GM18519 (cell line): ENCODE measurements at regions not wholly inside any gene's neighbourhood (a gene's known extent, or its start where the extent isn't known, plus 50 kb on each side); places are given as distances from the start of the nearest gene placed in this dataset.

ENCODE experiments used
- ATAC-seq: cut with Tn5 transposase; IDR thresholded peaks from one replicate; pipeline ENCODE4 v1.9.1; 2021; ENCODE audit warnings: mild to moderate bottlenecking, moderate library complexity; ENCODE audit not compliant: unreplicated experiment, low FRiP score

DNA sequence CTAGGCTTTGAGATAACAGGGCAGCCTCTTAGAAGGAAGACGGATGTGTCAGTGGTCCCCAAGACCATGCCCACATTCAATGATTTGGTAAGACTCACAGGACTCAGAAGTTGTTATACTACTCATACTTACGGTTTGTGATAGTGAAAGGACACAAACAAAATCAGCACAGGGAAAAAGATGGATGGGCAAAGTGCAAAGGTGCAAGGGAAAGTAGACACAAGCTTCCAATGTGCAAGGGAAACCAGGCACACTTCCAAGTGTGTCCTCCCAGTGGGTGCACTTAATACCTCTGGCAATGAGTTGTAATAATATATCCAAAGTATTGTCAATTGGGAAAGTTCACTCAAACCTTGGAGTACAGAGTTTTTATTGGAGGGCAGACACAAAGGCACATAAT lies 53.8 kb upstream of the VCX start:
- no peak for ATAC-seq

DNA sequence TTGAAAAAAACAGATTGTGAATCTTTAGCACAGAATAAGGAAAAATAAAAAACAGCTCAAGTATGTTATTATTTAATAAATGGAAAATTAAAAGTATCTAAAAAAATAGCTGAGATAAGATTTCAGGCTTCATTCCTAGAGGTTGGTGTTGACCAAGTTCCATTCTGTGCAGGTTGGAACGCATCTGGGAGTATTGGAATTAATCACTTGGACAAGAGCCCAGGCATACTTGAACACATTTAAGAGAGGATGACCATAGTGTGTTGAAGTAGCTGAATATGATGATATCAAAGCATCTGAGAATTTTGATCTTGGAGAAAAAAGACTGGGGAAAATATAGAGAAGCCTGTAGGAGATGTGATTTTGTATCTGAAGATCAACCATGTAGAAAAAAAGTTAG lies 54.6 kb upstream of the VCX start:
- no peak for ATAC-seq

DNA sequence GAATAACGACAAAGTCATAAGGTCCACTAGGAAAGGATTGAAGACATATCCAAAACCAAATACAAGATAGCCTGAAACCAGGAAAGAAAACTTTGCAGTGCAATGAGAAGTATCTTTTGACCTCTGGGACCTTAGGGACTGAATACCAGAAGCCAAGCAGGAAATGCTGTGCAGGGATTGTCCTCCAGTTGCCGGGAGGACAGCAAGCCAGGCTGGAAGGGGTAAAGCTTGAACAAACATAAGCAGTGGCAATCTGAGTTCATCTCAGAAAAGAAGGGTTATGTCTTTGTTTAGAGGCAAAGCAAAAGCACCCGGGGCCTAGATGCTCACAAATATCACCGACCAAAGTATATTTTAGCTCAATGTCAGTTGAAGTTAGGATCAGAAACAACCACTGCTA lies 55.3 kb upstream of the VCX start:
- no peak for ATAC-seq

DNA sequence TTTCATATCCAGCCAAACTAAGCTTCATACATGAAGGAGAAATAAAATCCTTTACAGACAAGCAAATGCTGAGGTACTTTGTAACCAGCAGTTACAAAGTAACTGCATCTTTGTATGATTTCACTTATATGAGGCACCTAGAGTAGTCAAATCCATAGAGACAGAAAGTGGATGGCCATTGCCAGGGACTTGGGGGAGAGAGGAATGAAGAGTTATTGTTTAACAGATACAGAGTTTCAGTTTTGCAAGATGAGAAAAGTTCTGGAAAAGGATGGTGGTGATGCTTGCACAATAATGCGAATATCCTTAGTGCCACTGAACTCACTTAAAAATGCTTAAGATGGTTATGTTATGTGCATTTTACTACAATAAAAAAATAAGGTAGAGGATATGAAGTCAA lies 58.4 kb upstream of the VCX start:
- no peak for ATAC-seq

DNA sequence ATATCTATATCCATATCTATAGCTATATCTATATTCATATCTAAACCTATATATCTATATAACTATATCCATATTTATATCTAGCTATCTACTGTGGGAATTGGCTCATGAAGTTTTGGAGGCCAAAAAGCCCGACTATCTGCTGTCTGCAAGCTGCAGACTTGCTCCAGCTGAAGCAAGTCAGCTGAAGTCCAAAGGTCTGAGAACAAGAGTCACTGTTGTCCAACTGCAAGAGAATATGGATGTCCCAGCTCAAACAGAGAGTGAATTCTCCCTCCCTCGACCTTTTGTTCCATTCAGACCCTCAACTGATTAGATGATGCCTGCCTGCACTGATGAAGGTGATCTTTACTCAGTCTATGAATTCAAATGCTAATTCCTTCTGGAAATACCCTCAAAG lies 63.3 kb upstream of the VCX start:
- no peak for ATAC-seq

DNA sequence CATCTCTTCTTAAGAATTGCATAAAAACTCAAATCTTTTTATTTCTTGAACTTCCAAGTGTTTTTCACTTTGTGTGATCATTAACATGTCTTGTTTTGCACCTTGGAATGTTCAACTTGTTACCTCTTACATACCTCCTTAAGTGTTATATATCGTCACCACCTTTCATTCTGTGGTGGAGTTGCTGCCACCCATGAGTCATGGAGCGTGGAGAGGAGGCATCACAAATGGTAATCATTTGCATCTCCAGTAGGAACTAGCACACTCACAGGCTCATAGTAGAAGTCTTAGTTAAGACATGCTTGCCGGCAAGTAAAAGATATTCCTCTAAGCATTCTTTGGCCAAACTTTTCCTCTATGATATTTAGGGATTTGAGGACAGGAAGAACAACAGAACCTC lies 67.0 kb upstream of the VCX start:
- no peak for ATAC-seq

DNA sequence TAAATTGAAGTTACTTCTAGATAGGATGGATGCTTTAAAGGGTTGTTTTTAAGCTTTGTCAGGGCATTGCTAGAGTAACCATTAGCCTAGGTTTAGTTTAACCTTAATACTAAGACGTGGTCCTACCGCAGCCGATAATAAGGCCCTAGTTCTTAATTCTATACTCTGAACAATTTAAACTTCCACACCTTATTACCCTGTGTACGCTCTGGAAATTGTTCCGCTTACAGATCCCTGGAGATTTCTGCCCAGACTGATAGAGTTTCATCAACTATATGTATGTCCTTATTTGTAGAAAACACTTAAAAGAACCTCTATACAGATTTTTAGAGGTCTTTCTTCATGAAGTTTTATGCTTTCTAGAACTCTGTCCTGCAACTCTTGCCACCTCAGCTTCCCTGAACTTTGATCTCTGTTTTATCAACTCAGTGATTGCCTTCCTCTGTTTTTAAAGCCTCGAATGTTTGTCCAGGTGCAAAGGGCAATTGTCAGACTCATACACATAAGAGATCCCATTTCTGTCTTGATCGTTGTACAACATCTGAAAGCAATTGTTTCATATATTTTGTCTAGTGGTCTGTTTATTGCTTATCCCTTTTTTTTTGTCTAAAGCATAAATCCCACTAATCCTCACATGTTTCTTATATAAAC lies 71.1 kb upstream of the VCX start:
- ATAC-seq: no peak

DNA sequence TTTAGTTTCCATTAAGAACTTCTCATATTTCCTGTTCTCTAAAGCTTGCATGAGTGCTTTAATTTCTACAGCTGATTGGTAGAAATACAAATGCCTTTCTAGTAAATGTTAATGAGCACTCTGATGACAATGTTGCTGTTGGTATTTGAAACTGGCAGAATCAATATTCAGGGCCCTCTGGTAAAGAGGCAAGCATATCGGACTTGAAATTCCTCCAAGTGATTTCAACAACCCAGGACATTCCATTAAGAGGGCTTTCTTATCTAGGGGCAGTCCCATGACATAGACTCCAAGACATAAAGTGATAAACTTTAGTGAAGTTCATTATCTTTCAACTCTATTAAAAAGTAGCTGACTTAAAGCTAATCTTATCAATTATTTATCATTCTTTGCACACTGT lies 83.1 kb upstream of the VCX start:
- ATAC-seq: no peak

DNA sequence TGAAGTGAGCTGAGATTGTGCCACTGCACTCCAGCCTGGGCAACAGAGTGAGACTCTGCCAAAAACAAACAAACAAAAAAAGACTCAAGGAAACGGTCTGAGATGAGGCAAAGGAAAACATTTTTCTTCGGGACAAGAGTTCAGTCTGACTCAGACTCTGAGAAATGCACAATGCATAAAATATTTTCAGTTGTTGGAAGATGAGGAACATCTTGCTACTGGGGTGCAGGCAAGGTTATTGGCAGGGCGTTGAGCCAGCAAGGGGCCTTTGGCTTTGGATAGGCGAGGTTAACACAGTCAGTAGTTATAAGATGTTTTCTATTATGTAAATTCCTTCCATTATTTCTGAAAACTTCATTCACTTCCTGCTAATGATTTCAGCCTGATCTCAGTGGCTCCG lies 96.1 kb upstream of the VCX start:
- no peak for ATAC-seq

DNA sequence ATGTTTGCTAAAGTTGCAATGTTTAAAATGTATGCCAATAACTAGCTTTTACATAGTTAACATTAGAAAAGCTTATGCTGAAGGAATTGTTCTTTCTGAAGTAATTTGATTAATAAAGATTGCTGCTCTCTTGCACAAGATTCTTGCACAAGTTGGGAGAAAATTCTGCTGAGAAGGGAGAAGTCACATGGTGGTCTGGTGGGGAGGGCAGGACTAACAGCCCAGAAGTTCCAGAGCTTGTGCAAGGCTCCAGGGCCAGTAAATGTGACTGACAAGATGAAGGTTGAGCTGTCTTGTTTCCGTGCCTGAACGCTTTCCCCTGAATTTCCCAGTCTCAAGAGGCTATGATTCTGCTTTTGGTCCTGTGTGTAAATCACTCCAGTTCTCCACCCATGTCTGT lies 112.9 kb upstream of the VCX start:
- ATAC-seq: no peak

DNA sequence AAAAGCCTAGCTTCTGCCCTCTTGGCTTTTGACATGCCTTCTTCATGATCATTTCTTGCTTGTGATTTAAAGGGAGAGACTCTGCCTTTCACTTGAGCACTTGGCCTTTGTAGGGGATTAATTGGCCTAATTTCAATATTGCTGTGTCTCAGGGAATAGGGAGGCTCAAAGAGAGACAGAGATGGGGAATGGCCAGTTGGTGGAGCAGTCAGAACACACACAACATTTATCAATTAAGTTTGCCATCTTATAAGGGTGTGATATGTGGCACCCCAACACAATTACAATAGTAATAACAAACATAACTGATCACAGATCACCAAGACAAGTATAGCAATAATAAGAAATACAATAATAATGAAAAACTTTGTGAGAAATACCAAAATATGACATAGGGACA lies 122.5 kb upstream of the VCX start:
- ATAC-seq: no peak

DNA sequence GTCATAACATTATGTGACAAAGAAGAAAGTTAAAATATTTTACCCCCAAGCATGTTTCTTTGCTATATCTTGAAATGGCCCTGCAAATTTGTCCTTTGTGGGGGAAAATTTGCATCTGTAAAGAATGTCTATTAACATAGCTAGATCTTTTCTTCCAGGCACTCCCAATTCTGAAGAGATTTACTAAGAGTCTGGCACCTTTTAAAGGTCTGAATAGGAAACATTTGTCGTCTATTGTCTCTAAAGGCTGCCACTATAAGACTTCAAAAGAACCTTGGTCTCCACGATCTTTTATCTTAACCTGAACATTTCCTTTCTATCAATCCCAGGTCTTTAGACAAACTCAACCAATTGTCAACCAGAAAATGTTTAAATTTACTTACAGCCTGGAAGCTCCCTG lies 128.6 kb upstream of the VCX start:
- no peak for ATAC-seq

DNA sequence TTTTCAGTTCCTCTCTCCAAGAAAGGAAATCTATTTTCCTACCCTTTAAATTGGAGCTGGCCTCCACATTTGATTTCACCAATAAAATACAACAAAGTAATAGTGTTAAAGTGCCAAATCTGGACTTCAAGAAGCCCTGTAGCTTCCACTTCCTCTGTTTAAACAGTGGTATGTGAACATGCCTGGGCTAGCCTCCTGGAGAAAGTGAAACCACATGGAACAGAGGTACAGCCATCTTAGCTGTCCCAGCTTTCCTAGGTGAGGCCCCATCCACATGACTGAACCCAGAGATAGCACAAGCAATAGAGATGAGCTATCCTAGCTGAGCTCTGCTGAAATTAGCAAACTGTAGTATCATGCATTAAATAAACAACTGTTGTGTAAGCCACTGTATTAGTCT lies 131.8 kb upstream of the VCX start:
- ATAC-seq: no peak

DNA sequence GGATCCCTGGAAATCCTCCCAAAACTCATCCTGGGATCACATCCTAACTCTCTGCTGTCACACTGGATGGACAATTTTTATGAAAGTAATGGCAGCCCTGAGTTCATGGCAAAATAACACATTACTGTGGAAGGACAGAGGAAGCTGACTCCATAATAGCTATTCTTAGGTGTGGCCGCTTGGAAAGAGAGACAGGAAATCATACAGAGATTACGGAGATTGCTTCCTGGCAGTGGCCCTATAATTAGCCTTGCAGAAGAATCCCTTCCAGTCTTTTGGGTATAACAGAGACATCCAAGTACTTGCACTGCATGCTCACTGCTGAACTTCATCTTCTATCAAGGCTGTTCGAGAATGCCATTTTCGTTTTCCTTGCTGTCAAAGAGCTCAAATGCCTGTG lies 133.1 kb upstream of the VCX start:
- no peak for ATAC-seq

DNA sequence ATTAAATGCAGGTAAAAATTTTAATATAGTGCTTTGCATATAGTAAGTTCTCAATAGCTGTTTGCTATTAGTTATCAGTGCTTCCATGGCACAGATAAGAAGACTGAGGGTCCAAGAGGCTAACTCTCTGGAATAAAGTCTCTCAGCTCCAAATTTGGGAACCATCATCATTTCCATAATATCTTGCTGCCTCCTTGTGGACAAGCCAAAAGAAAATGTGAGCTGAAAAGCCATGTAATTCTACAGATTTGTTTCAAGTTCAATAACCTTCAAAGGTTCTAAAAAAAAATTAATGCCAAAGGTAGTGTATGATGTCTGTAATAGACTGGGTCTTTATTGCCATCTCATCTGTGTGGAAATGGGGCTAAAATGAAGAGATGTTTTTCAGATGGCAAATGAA lies 136.9 kb upstream of the VCX start:
- ATAC-seq: no peak

DNA sequence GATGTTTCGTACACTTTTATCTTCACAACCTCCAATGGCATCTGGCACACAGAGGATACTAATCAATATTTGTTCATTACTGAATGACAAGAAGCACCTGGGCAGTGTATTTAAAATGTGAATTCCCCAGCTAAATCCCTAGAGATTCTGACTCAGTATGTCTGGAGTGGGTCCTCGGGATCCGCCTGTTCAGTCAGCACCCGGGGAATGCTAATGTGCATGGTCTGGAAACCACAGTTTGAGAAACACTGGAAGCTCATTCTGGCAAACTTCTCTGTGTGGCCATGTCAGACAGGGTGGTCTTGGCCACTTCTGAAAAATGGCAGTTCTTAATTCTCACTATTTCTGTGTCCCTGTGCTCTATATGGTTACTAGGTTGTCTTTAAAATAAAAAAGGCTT lies 138.8 kb upstream of the VCX start:
- ATAC-seq: no peak

DNA sequence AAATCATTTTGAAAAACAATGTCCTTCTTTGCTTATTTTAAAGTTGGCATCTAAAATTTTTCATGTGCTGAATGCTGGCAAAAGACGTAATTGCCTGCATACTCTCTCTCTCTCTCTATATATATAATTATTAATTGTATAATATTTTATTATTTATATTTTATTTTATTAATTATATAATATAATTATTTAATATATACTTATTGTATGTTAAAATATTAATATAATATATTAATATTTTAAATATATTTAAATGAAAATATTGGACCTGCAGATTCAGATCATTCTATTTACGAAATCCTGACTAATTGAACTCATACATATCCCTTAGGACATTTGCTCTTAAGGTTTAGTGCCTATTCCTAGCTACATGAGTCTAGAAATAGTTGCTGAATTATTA lies 144.7 kb upstream of the VCX start:
- no peak for ATAC-seq

DNA sequence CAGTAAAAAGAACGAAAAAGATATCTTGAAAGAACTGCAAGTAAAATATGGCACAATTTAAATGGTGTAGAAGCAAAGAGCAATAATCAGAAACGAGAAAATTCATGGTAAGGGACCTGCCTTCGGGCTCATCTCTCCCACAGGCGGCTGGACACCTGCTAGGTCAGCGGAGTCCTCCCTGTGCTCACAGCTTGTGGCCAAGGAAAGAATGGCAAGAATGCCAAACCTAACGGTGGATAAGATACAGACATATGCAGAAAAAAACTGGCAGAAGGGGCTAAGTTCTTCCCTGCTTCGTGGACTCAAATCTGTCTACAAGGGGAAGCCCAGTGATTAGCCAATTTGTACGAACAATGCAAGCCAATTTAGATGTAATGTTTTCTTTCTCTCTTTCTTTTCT lies 152.1 kb upstream of the VCX start:
- no peak for ATAC-seq

DNA sequence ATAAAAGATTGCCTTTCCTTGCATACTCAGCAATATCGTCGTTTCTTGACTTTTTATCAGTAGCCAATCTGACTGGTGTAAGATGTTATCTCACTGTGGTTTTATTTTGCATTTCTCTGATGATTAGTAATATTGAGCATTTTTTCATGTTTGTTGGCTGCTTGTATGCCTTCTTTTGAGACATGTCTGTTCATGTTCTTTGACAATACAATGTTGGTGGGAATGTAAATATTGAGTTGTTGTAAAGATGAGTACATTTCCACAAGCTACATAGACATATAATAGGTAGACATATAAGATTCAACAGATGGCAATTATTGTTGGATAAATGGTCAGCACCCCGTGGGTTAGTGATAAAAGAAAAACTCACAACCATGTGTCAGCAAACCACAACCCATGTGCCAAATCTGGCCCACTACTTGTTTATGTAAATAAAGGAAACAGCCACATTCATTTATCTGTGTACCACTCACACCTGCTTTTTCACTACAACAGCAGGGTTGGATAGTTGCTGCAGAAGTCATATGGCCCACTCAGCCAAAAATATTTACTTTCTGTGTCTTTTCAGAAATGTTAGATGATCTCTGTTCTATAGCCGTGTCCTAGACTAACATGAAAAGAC lies 153.1 kb upstream of the VCX start:
- ATAC-seq: no peak

DNA sequence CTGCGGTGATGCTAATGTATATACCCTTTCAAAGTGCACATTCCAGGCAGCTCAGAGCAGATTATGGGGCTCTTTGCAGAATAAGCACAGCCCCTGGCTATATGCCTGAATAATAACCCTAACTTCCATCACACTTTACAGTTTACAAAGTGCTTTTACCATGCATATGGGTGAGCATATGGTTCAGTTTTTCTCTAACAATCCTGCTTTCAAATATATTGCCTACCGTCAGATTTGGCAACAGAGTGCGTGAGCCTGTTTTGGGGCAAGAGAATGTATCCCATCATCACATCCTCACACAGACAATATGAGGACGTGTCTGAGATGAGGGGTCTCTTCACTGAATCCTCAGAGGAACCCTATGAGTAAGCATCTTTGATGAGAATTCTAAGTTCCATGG lies 162.8 kb upstream of the VCX start:
- ATAC-seq: no peak

DNA sequence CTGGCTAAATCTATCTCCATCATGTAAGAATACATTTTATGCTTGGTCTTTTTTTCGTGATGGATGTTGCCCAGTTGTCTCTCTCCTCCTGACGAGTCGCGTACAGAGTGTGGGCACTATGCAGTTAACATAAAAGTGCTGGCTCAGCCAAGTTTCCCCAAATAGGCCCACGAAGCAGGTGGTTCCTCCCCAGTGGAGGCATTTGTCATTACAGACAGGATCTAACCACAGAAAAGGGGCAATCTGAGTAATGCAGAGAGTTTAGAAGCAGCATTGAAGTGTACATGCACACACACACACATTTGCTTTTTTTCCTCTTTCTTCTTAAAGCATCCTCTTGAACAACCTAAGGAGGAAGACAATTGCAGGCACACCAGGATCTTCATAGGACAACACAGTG lies 188.7 kb upstream of the VCX start:
- no peak for ATAC-seq

DNA sequence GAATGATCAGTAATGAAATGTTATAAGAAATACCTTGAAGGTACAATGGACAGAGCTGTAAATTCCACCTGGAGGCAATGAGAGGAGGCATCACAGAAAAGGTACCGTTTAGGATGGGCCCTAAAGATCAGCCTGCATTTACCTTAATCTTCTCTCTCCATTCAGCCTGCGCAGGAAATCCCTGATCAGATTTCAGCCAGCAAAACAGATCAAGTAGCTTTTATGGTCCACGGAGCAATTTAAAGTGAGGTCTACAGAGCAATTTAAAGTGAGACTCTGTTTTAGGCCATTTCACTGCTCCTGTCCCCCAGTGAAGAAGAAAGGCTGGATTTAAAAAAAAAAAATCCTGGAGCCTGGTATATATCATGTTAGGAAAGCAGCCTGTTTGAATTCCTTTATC lies 195.1 kb upstream of the VCX start:
- ATAC-seq: no peak

DNA sequence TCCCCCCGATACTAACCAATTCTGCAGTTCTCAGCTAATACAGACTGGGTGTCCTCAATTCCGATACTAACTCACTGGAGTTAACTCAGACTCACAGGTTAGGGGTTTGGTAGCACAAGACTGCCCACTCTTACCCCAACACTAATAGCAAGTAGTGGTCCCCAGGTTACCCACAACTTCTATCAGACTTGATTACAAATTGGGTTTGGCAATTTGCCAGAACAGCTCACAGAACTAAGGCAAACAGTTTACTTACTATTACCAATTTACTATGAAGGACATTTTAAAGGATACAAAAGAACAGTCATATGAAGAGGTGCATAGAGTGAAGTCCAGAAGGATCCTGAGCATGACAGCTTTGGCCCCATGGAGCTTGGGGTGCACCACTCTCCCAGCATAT lies 201.8 kb upstream of the VCX start:
- ATAC-seq: no peak
